Ovary (tissue), 3 donors: ENCODE measurements at regions not wholly inside any gene's neighbourhood (a gene's known extent, or its start where the extent isn't known, plus 50 kb on each side); places are given as distances from the start of the nearest gene placed in this dataset.

Experiments
- POLR2A ChIP-seq: fragments of 450-650 bp; IDR thresholded peaks from one replicate; pipeline ENCODE4 v1.6.1; 2017; ENCODE audit warnings: antibody characterized with exemption, mild to moderate bottlenecking, moderate library complexity
- TF ChIP-seq, protein P1 (sequence below), 3 donors: fragments of 450-650 bp in 2 of 3; fragments of 200-600 bp in 1 of 3; IDR thresholded peaks; one replicate each; pipeline versions ENCODE4 v1.5.1 to v1.8.0; 2016 to 2022; ENCODE audit warnings: antibody characterized with exemption in 3 of 3, mild to moderate bottlenecking in 1 of 3
- donor health status: DM: no; HTN: no; CAD: no.

DNA sequence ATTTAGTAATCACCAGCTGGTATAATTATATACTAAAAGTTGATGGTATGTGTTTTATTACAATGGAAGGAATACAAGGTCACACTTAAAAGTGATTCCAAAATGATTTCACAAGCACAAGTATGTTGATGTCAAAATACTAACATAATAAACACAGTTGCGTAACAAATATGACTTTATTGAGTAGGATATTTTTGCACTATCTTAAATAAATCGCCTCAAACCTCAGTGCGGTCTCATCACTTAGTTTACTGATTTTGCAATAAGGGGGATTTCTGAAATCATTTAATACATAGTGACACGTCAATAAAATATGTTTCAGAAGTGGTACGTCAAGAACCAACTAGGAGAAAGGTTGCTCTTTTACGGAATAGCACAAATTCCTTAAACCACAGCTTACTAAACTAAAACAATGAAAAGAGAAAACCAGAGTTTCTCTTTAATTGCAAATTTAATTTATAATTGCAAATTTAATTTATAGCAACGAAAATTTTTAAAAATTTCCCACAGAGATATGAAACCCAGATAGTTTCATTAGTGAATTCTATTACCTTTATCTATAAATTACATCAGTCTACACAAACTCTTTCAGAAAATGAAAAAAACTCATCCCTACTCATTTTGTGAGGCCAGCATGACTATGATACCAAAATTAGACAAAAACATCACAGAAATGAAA, 304.0 kb upstream of the REG3G start:
- no peak for TF ChIP-seq POLR2A
- TF ChIP-seq, protein P1, sequence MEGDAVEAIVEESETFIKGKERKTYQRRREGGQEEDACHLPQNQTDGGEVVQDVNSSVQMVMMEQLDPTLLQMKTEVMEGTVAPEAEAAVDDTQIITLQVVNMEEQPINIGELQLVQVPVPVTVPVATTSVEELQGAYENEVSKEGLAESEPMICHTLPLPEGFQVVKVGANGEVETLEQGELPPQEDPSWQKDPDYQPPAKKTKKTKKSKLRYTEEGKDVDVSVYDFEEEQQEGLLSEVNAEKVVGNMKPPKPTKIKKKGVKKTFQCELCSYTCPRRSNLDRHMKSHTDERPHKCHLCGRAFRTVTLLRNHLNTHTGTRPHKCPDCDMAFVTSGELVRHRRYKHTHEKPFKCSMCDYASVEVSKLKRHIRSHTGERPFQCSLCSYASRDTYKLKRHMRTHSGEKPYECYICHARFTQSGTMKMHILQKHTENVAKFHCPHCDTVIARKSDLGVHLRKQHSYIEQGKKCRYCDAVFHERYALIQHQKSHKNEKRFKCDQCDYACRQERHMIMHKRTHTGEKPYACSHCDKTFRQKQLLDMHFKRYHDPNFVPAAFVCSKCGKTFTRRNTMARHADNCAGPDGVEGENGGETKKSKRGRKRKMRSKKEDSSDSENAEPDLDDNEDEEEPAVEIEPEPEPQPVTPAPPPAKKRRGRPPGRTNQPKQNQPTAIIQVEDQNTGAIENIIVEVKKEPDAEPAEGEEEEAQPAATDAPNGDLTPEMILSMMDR (IDR thresholded peaks at IDR 0.05), result no peak
